Erythroblast (primary cell): ENCODE measurements at regions not wholly inside any gene's neighbourhood (a gene's known extent, or its start where the extent isn't known, plus 50 kb on each side); places are given as distances from the start of the nearest gene placed in this dataset.

Experiments used
- GATA1 ChIP-seq: IDR thresholded peaks from 2 replicates; pipeline ENCODE4 v1.6.1; 2011; ENCODE audit warnings: low read depth, mild to moderate bottlenecking, control low read depth, low read length, moderate library complexity
- POLR2A ChIP-seq: IDR thresholded peaks from 2 replicates; pipeline ENCODE4 v1.6.1; 2011; ENCODE audit warnings: mild to moderate bottlenecking, low read length

GRCh38 chr13:80151016-80151415 is 189.9 kb downstream of the SPRY2 start:
- TF ChIP-seq POLR2A: no peak
- TF ChIP-seq GATA1: no peak
